ENCODE measurements at regions not wholly inside any gene's neighbourhood (a gene's known extent, or its start where the extent isn't known, plus 50 kb on each side); places are given as distances from the start of the nearest gene placed in this dataset.

DNA sequence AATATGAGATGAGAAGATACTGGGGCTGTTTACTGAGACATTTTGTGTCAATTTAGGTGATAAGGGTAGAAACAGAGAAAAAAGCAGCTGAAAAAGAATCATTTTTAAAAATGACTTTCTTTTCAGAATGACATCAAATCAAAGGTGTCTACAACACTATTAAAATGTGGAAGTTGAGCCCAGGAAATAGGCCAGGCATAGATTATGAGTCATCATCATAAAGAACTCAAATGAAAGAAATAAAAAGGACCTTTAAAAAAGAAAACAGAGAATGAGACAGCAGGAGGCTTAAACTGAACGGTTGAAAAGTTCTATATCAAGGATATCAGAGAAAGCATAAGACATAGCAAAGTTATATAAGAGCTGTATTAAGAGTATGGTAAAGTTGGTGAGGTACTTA lies 442.5 kb downstream of the CNTN6 start:
- DNase-seq (ENCODE audit: low read depth): no peak
- TF ChIP-seq, protein P1, sequence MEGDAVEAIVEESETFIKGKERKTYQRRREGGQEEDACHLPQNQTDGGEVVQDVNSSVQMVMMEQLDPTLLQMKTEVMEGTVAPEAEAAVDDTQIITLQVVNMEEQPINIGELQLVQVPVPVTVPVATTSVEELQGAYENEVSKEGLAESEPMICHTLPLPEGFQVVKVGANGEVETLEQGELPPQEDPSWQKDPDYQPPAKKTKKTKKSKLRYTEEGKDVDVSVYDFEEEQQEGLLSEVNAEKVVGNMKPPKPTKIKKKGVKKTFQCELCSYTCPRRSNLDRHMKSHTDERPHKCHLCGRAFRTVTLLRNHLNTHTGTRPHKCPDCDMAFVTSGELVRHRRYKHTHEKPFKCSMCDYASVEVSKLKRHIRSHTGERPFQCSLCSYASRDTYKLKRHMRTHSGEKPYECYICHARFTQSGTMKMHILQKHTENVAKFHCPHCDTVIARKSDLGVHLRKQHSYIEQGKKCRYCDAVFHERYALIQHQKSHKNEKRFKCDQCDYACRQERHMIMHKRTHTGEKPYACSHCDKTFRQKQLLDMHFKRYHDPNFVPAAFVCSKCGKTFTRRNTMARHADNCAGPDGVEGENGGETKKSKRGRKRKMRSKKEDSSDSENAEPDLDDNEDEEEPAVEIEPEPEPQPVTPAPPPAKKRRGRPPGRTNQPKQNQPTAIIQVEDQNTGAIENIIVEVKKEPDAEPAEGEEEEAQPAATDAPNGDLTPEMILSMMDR (conservative IDR thresholded peaks at IDR 0.05; ENCODE audit: low read depth, low read length): no peak
- no peak overlapping the region for H3K4me3 ChIP-seq (ENCODE audit: low read depth, low read length)

GRCh38 chr3:1540686-1541085 lies 447.9 kb downstream of the CNTN6 start:
- TF ChIP-seq, protein P1 (conservative IDR thresholded peaks at IDR 0.05; ENCODE audit: low read depth, low read length): no peak
- no peak for DNase-seq (ENCODE audit: low read depth)
- H3K4me3 ChIP-seq (ENCODE audit: low read depth, low read length): no peak overlapping the region

GRCh38 chr3:1551741-1552140 lies 458.9 kb downstream of the CNTN6 start:
- TF ChIP-seq, protein P1 (conservative IDR thresholded peaks at IDR 0.05; ENCODE audit: low read depth, low read length): no peak
- no peak overlapping the region for H3K4me3 ChIP-seq (ENCODE audit: low read depth, low read length)
- no peak for DNase-seq (ENCODE audit: low read depth)

DNA sequence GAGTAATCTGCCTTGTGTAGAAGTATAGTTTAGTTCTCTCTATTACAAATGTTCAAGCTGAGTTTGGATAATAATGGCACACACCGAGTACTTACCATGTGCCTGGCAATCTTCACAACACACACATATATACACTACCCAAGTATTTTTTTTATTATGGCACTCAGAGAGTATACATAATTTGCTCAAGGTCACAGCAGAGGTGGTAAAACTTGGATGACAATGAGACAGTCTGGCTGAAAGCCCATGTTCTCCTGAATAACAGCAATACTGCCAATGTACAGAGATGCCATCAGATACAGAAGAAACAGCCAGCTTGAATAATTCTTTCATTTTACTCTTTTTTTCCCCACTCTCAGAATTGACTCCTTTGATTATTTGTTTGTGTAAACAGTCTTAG lies 460.0 kb downstream of the CNTN6 start:
- no peak overlapping the region for H3K4me3 ChIP-seq (ENCODE audit: low read depth, low read length)
- DNase-seq (ENCODE audit: low read depth): no peak
- TF ChIP-seq, protein P1 (conservative IDR thresholded peaks at IDR 0.05; ENCODE audit: low read depth, low read length): no peak

DNA sequence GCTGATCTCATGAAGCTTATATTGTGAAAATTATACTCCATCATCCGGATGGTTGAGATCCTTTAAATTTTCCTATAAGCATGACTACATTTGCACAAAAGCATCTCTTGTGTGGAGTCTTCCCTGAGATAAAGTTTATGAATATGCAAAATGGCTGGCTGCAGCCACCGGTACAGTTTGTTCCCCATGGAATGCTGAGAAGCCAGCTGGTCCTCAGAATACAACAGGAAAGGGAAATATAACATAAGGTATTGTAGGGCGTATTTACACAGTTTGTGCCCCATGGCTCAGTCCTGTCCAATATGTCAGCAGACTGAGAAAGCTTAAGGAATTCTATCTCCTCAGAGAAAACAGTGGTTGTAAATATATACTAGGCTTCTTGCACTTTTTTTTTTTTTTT lies 468.6 kb downstream of the CNTN6 start:
- DNase-seq (ENCODE audit: low read depth): no peak
- no peak overlapping the region for H3K4me3 ChIP-seq (ENCODE audit: low read depth, low read length)
- TF ChIP-seq, protein P1 (conservative IDR thresholded peaks at IDR 0.05; ENCODE audit: low read depth, low read length): no peak

- no peak for DNase-seq (ENCODE audit: low read depth)
- TF ChIP-seq, protein P1 (conservative IDR thresholded peaks at IDR 0.05; ENCODE audit: low read depth, low read length): no peak
- H3K4me3 ChIP-seq (ENCODE audit: low read depth, low read length): no peak overlapping the region
These were observed 478.9 kb downstream of the CNTN6 start for GRCh38 chr3:1571736-1572135.

DNA sequence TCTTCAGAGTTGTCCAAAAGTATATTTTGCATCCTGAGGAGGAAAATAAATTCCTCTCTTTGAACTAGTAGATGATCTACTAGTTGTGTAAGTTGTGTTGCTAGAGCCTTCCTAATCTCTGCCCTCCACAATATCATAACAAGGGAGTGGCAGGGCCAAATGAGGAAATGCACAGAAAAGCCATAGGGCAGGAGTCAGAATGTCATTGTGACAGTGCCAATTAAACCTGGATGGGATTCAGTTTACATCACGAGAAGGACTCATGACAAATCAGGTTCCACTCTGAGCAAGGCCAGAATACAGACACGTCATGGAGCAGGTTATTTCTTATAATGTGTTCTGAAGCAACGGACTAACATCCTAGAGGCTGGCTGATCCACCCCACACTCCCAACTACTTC lies 483.2 kb downstream of the CNTN6 start:
- H3K4me3 ChIP-seq (ENCODE audit: low read depth, low read length): no peak overlapping the region
- TF ChIP-seq, protein P1 (conservative IDR thresholded peaks at IDR 0.05; ENCODE audit: low read depth, low read length): no peak
- DNase-seq (ENCODE audit: low read depth): no peak

Measured in epithelial cell of proximal tubule (primary cell).